ENCODE measurements at regions not wholly inside any gene's neighbourhood (a gene's known extent, or its start where the extent isn't known, plus 50 kb on each side); places are given as distances from the start of the nearest gene placed in this dataset.

GRCh38 chr13:79648191-79648590, 167.2 kb downstream of the NDFIP2 start:
- TF ChIP-seq CTCF (IDR thresholded peaks at IDR 0.05) = no peak
- ATAC-seq (ENCODE audit: low FRiP score) = no peak
- no peak for DNase-seq (ENCODE audit: low spot score)

GRCh38 chr13:79647533-79647932, 166.6 kb downstream of the NDFIP2 start:
- DNase-seq (ENCODE audit: low spot score) = no peak
- TF ChIP-seq CTCF (IDR thresholded peaks at IDR 0.05) = no peak
- ATAC-seq (ENCODE audit: low FRiP score) = no peak

GRCh38 chr13:79646880-79647279, 165.9 kb downstream of the NDFIP2 start:
- no peak for TF ChIP-seq CTCF (IDR thresholded peaks at IDR 0.05)
- ATAC-seq (ENCODE audit: low FRiP score) (no peak), DNase-seq (ENCODE audit: low spot score) (no peak)

GRCh38 chr13:79645569-79645968, 164.6 kb downstream of the NDFIP2 start:
- DNase-seq (ENCODE audit: low spot score) (no peak), ATAC-seq (ENCODE audit: low FRiP score) (no peak)

GRCh38 chr13:79642596-79642995, 161.6 kb downstream of the NDFIP2 start:
- no peak for DNase-seq (ENCODE audit: low spot score)
- TF ChIP-seq CTCF (IDR thresholded peaks at IDR 0.05) = no peak
- ATAC-seq (ENCODE audit: low FRiP score) = no peak

More at GRCh38 chr13:79645569-79645968, 164.6 kb downstream of the NDFIP2 start:
- TF ChIP-seq CTCF (IDR thresholded peaks at IDR 0.05) = no peak

- TF ChIP-seq CTCF (IDR thresholded peaks at IDR 0.05) = no peak
- ATAC-seq (ENCODE audit: low FRiP score) = peak; percentile 75
- DNase-seq (ENCODE audit: low spot score) = no peak
Measured at GRCh38 chr13:79637133-79637763, 156.3 kb downstream of the NDFIP2 start.

GRCh38 chr13:79631051-79631659, 150.2 kb downstream of the NDFIP2 start:
- DNase-seq (ENCODE audit: low spot score) = no peak
- ATAC-seq (ENCODE audit: low FRiP score) = peak; percentile 97
- TF ChIP-seq CTCF (IDR thresholded peaks at IDR 0.05) = no peak

Measured in omental fat pad (tissue), 3 donors.